GM23338 (cell line): ENCODE measurements at regions not wholly inside any gene's neighbourhood (a gene's known extent, or its start where the extent isn't known, plus 50 kb on each side); places are given as distances from the start of the nearest gene placed in this dataset.

Source experiments
- ATAC-seq: fragments of 200-7000 bp; cut with Tn5 transposase; 3 replicates; pipeline ENCODE4 v1.9.1; 2020
- DNase-seq: peaks from one replicate; pipeline ENCODE4 v3.0.0-alpha.2; 2015; ENCODE audit warnings: low spot score
- H2AFZ ChIP-seq: fragments of 200-600 bp; sonication (generic); 2 replicates; pipeline ENCODE4 v1.8.0; 2016; ENCODE audit warnings: antibody characterized with exemption, mild to moderate bottlenecking, moderate library complexity
- H3F3A ChIP-seq: fragments of 200-600 bp; sonication (generic); replicated peaks from 2 replicates; pipeline ENCODE4 v1.8.0; 2017; ENCODE audit warnings: antibody characterized with exemption, mixed run types, low read depth
- H3K27ac ChIP-seq: fragments of 200-600 bp; sonication (generic); 2 replicates; pipeline ENCODE4 v1.6.1; 2016; ENCODE audit warnings: low read depth
- H3K27me3 ChIP-seq: fragments of 200-600 bp; sonication (generic); 2 replicates; pipeline ENCODE4 v1.8.0; 2016; ENCODE audit warnings: mild to moderate bottlenecking, mixed run types, moderate library complexity; ENCODE audit not compliant: insufficient read depth
- H3K36me3 ChIP-seq: fragments of 200-600 bp; sonication (generic); 2 replicates; pipeline ENCODE4 v1.8.0; 2016; ENCODE audit warnings: mild to moderate bottlenecking; ENCODE audit not compliant: insufficient read depth
- H3K4me1 ChIP-seq: fragments of 200-600 bp; sonication (generic); 2 replicates; pipeline ENCODE4 v1.8.0; 2016; ENCODE audit warnings: mild to moderate bottlenecking, moderate library complexity; ENCODE audit not compliant: insufficient read depth
- H3K4me2 ChIP-seq: fragments of 200-600 bp; sonication (generic); 2 replicates; pipeline ENCODE4 v1.7.1; 2017; ENCODE audit warnings: mixed run types
- H3K4me3 ChIP-seq: fragments of 200-600 bp; sonication (generic); 2 replicates; pipeline ENCODE4 v1.6.1; 2016; ENCODE audit warnings: mixed run types
- H3K79me2 ChIP-seq: fragments of 200-600 bp; sonication (generic); replicated peaks from 2 replicates; pipeline ENCODE4 v1.8.0; 2017; ENCODE audit warnings: mild to moderate bottlenecking; ENCODE audit not compliant: insufficient read depth
- H3K9me2 ChIP-seq: fragments of 200-600 bp; sonication (generic); 2 replicates; pipeline ENCODE4 v1.8.0; 2017; ENCODE audit not compliant: insufficient read depth
- H4K20me1 ChIP-seq: fragments of 200-600 bp; sonication (generic); replicated peaks from 2 replicates; pipeline ENCODE4 v1.8.0; 2017; ENCODE audit warnings: mild to moderate bottlenecking; ENCODE audit not compliant: insufficient read depth
- H3K27ac Mint-ChIP-seq: 2 replicates; pipeline ENCODE4 v1.8.0; 2020; ENCODE audit warnings: inconsistent platforms, mild to moderate bottlenecking, moderate library complexity, mixed read lengths
- H3K27me3 Mint-ChIP-seq: 3 replicates; pipeline ENCODE4 v1.8.0; 2022; ENCODE audit warnings: low read depth, mild to moderate bottlenecking, moderate library complexity, mixed read lengths, inconsistent platforms; ENCODE audit not compliant: insufficient read depth, poor library complexity
- H3K36me3 Mint-ChIP-seq: 3 replicates; pipeline ENCODE4 v1.8.0; 2021; ENCODE audit warnings: low read depth, mild to moderate bottlenecking, inconsistent platforms, moderate library complexity, mixed read lengths
- H3K4me1 Mint-ChIP-seq: 3 replicates; pipeline ENCODE4 v1.8.0; 2020; ENCODE audit warnings: mild to moderate bottlenecking, inconsistent platforms, mixed read lengths
- H3K4me3 Mint-ChIP-seq: 3 replicates; pipeline ENCODE4 v1.8.0; 2021; ENCODE audit warnings: moderate library complexity, mild to moderate bottlenecking, inconsistent platforms, mixed read lengths
- H3K9me3 Mint-ChIP-seq: 3 replicates; pipeline ENCODE4 v1.8.0; 2020; ENCODE audit warnings: moderate library complexity, mild to moderate bottlenecking, inconsistent platforms, mixed read lengths
- CREB1 ChIP-seq: fragments of 250-450 bp; sonication (Bioruptor Pico); IDR thresholded peaks from 2 replicates; pipeline ENCODE4 v1.5.0; 2020; ENCODE audit warnings: low read depth, mild to moderate bottlenecking, moderate library complexity
- ETS1 ChIP-seq: IDR thresholded peaks from 2 replicates; pipeline ENCODE4 v1.6.1; 2016; ENCODE audit warnings: antibody characterized with exemption
- EZH2 ChIP-seq: fragments of 200-600 bp; sonication (generic); IDR thresholded peaks from one replicate; pipeline ENCODE4 v1.8.0; 2017; ENCODE audit warnings: antibody characterized with exemption, mild to moderate bottlenecking, low read depth; ENCODE audit not compliant: unreplicated experiment
- EZH2phosphoT487 ChIP-seq: fragments of 200-600 bp; sonication (generic); IDR thresholded peaks from one replicate; pipeline ENCODE4 v1.8.1; 2018; ENCODE audit warnings: antibody characterized with exemption; ENCODE audit not compliant: unreplicated experiment
- NANOG ChIP-seq: IDR thresholded peaks from 2 replicates; pipeline ENCODE4 v1.6.1; 2016; ENCODE audit warnings: antibody characterized with exemption, borderline replicate concordance
- ZNF114 ChIP-seq: fragments of 250-450 bp; sonication (Bioruptor Pico); IDR thresholded peaks from 2 replicates; pipeline ENCODE4 v1.5.0; 2020; ENCODE audit warnings: mild to moderate bottlenecking, moderate library complexity
- TF ChIP-seq, protein P1 (sequence below): IDR thresholded peaks from one replicate; pipeline ENCODE4 v1.6.1; 2018; ENCODE audit warnings: antibody characterized with exemption; ENCODE audit not compliant: unreplicated experiment

DNA sequence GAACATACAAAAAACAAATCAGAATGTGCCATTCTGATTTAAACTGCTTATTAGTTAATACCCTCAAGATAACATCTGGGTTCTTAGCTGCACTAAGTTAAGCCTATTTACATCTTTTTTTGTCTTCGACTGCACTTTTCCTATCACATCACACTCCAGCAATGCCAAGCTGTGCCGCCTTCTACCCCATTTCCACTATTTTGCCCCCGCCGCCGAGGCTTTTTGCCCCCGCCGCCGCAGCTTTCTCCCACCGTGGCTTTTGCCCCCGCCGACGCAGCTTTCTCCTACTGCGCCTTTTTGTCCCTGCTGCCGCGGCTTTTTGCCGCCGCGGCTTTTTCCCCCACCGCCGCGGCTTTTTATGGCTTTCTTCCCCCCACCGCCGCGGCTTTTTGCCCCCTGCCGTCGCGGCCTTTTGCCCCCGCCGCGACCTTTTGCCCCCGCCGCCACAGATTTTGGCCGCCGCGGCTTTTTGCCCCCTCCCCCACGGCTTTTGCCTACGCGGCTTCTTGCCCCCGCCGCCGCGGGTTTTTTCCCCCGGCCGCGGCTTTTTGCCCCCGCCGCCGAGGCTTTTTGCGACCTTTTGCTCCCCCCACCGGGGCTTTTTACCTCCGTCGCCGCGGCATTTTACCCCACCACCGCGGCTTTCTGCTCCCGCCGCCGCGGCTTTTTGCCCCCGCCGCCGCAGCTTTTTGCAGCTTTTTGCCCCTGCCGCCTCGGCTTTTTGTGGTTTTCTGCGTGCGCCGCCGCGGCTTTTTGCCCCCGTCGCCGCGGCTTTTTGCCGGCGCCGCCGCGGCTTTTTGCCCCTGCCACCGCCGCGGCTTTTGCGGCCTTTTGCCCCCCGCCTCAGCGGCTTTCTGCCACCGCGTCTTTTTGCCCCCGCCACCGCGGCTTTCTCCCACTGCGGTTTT is 331.4 kb upstream of the WSB1 start:
- H3K27me3 Mint-ChIP-seq, result peaks cover 5% of the 10 kb centered on the region
- peak overlapping the region; percentile 47; the same call in 2 of the 3 replicates for H3K4me3 Mint-ChIP-seq
- H3K36me3 Mint-ChIP-seq, result peaks cover 14% of the 10 kb centered on the region
- Histone ChIP-seq H3K4me3 (no peak overlapping the region), H3F3A (no peaks in the 10 kb centered on the region), H4K20me1 (no peaks in the 10 kb centered on the region), H3K4me1 (no peaks in the 10 kb centered on the region), H3K4me2 (no peak overlapping the region), H3K9me2 (no peaks in the 10 kb centered on the region), H3K27me3 (no peaks in the 10 kb centered on the region), H3K36me3 (peaks cover 4% of the 10 kb centered on the region; the same call in 1 of the 2 replicates), H2AFZ (no peak overlapping the region), H3K27ac (no peak overlapping the region), H3K79me2 (no peaks in the 10 kb centered on the region)
- TF ChIP-seq NANOG (no peak), CREB1 (CRISPR knock-in tag) (no peak), EZH2phosphoT487 (no peak), EZH2 (no peak), ZNF114 (no peak)
- TF ChIP-seq, protein P1, sequence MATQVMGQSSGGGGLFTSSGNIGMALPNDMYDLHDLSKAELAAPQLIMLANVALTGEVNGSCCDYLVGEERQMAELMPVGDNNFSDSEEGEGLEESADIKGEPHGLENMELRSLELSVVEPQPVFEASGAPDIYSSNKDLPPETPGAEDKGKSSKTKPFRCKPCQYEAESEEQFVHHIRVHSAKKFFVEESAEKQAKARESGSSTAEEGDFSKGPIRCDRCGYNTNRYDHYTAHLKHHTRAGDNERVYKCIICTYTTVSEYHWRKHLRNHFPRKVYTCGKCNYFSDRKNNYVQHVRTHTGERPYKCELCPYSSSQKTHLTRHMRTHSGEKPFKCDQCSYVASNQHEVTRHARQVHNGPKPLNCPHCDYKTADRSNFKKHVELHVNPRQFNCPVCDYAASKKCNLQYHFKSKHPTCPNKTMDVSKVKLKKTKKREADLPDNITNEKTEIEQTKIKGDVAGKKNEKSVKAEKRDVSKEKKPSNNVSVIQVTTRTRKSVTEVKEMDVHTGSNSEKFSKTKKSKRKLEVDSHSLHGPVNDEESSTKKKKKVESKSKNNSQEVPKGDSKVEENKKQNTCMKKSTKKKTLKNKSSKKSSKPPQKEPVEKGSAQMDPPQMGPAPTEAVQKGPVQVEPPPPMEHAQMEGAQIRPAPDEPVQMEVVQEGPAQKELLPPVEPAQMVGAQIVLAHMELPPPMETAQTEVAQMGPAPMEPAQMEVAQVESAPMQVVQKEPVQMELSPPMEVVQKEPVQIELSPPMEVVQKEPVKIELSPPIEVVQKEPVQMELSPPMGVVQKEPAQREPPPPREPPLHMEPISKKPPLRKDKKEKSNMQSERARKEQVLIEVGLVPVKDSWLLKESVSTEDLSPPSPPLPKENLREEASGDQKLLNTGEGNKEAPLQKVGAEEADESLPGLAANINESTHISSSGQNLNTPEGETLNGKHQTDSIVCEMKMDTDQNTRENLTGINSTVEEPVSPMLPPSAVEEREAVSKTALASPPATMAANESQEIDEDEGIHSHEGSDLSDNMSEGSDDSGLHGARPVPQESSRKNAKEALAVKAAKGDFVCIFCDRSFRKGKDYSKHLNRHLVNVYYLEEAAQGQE, result no peak
- H3K9me3 Mint-ChIP-seq, result peaks cover 45% of the 10 kb centered on the region
- H3K4me1 Mint-ChIP-seq, result no peaks in the 10 kb centered on the region
- no peak for DNase-seq
- no peak overlapping the region for H3K27ac Mint-ChIP-seq
- no peak for ATAC-seq

DNA sequence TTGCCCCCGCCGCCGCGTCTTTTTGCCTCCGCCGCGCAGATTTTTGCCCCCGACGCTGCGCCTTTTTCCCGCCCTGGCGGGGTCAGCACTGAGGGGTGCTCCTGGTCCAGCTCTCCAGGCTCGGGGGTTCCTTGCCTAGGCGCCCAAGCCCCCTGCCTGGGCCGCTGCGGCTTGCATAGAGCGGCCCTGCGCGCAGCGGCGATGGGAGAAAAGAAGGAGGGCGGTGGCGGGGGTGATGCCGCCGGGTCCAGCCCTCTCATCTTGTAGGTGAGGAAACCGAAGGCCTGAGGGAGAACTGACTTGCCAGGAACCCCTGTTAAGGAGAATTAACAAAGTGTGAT is 330.8 kb upstream of the WSB1 start:
- Histone ChIP-seq H3F3A (no peaks in the 10 kb centered on the region), H3K79me2 (no peaks in the 10 kb centered on the region), H3K9me2 (no peaks in the 10 kb centered on the region), H3K36me3 (peaks cover 4% of the 10 kb centered on the region; the same call in 1 of the 2 replicates), H2AFZ (no peak overlapping the region), H3K27ac (no peak overlapping the region), H3K27me3 (no peaks in the 10 kb centered on the region), H3K4me1 (no peaks in the 10 kb centered on the region), H3K4me3 (no peak overlapping the region), H4K20me1 (no peaks in the 10 kb centered on the region), H3K4me2 (no peak overlapping the region)
- DNase-seq (no peak), ATAC-seq (no peak)
- no peak overlapping the region for H3K4me3 Mint-ChIP-seq
- H3K36me3 Mint-ChIP-seq, result peaks cover 14% of the 10 kb centered on the region
- H3K4me1 Mint-ChIP-seq, result no peaks in the 10 kb centered on the region
- H3K9me3 Mint-ChIP-seq, result peaks cover 42% of the 10 kb centered on the region
- peaks cover 5% of the 10 kb centered on the region for H3K27me3 Mint-ChIP-seq
- no peak overlapping the region for H3K27ac Mint-ChIP-seq
- TF ChIP-seq, protein P1, result no peak
- TF ChIP-seq EZH2, result no peak
- no peak for TF ChIP-seq ETS1
